ENCODE measurements at regions not wholly inside any gene's neighbourhood (a gene's known extent, or its start where the extent isn't known, plus 50 kb on each side); places are given as distances from the start of the nearest gene placed in this dataset.

GRCh38 chr7:12870219-12870618, 182.8 kb downstream of the ARL4A start:
- CTCF ChIA-PET: no interaction called here
- no peak for DNase-seq (ENCODE audit: extremely low spot score)
- POLR2A ChIA-PET: no interaction called here
- TF ChIP-seq FOXA1 (IDR thresholded peaks at IDR 0.05) (no peak), HDGF (IDR thresholded peaks at IDR 0.05; ENCODE audit: borderline replicate concordance) (no peak), NFRKB (IDR thresholded peaks at IDR 0.05) (no peak), FOXK2 (IDR thresholded peaks at IDR 0.05) (no peak), L3MBTL2 (conservative IDR thresholded peaks at IDR 0.05) (no peak), ARNT (IDR thresholded peaks at IDR 0.05) (no peak), SP1 (IDR thresholded peaks at IDR 0.05) (no peak), PKNOX1 (IDR thresholded peaks at IDR 0.05) (no peak), CTBP1 (IDR thresholded peaks at IDR 0.05; ENCODE audit: borderline replicate concordance) (no peak), LEF1 (IDR thresholded peaks at IDR 0.05; ENCODE audit: borderline replicate concordance) (no peak)

GRCh38 chr7:12872487-12872886, 185.1 kb downstream of the ARL4A start:
- TF ChIP-seq FOXK2 (IDR thresholded peaks at IDR 0.05) (no peak), SUZ12 (IDR thresholded peaks at IDR 0.05) (no peak), PKNOX1 (IDR thresholded peaks at IDR 0.05) (no peak), SP1 (IDR thresholded peaks at IDR 0.05) (no peak), FOXM1 (IDR thresholded peaks at IDR 0.05; ENCODE audit: borderline replicate concordance) (no peak), NFRKB (IDR thresholded peaks at IDR 0.05) (no peak), L3MBTL2 (conservative IDR thresholded peaks at IDR 0.05) (no peak), CTBP1 (IDR thresholded peaks at IDR 0.05; ENCODE audit: borderline replicate concordance) (no peak), ELF4 (IDR thresholded peaks at IDR 0.05) (no peak), ZNF384 (IDR thresholded peaks at IDR 0.05) (no peak), HDGF (IDR thresholded peaks at IDR 0.05; ENCODE audit: borderline replicate concordance) (no peak), ARNT (IDR thresholded peaks at IDR 0.05) (no peak), BHLHE40 (IDR thresholded peaks at IDR 0.05; ENCODE audit: borderline replicate concordance) (no peak), FOXA1 (IDR thresholded peaks at IDR 0.05) (no peak), LEF1 (IDR thresholded peaks at IDR 0.05; ENCODE audit: borderline replicate concordance) (no peak), TARDBP (IDR thresholded peaks at IDR 0.05) (no peak)
- no peak for DNase-seq (ENCODE audit: extremely low spot score)
- ChIA-PET CTCF (no interaction called here), POLR2A (no interaction called here)

- no peak for DNase-seq (ENCODE audit: extremely low spot score)
- TF ChIP-seq FOXA1 (IDR thresholded peaks at IDR 0.05) (no peak), SUZ12 (IDR thresholded peaks at IDR 0.05) (no peak), HDGF (IDR thresholded peaks at IDR 0.05; ENCODE audit: borderline replicate concordance) (no peak), FOXM1 (IDR thresholded peaks at IDR 0.05; ENCODE audit: borderline replicate concordance) (no peak), PKNOX1 (IDR thresholded peaks at IDR 0.05) (no peak), ELF4 (IDR thresholded peaks at IDR 0.05) (no peak), LEF1 (IDR thresholded peaks at IDR 0.05; ENCODE audit: borderline replicate concordance) (no peak), CTBP1 (IDR thresholded peaks at IDR 0.05; ENCODE audit: borderline replicate concordance) (no peak), ARNT (IDR thresholded peaks at IDR 0.05) (no peak)
- CTCF ChIA-PET: interaction anchor here (0.9 kb wide), 1 partner anchor 61 kb away, joined by 3 read pairs; no protein-coding TSS in a partner anchor
- POLR2A ChIA-PET: no interaction called here
Measured at GRCh38 chr7:12873571-12873970, 186.1 kb downstream of the ARL4A start.

GRCh38 chr7:12879139-12879538, 191.7 kb downstream of the ARL4A start:
- no peak for DNase-seq (ENCODE audit: extremely low spot score)
- TF ChIP-seq BHLHE40 (IDR thresholded peaks at IDR 0.05; ENCODE audit: borderline replicate concordance) (no peak), LEF1 (IDR thresholded peaks at IDR 0.05; ENCODE audit: borderline replicate concordance) (no peak), ARNT (IDR thresholded peaks at IDR 0.05) (no peak), NFRKB (IDR thresholded peaks at IDR 0.05) (no peak), FOXA1 (IDR thresholded peaks at IDR 0.05) (no peak), ZNF384 (IDR thresholded peaks at IDR 0.05) (no peak), HDGF (IDR thresholded peaks at IDR 0.05; ENCODE audit: borderline replicate concordance) (no peak), SP1 (IDR thresholded peaks at IDR 0.05) (no peak), TARDBP (IDR thresholded peaks at IDR 0.05) (no peak), CTBP1 (IDR thresholded peaks at IDR 0.05; ENCODE audit: borderline replicate concordance) (no peak), FOXM1 (IDR thresholded peaks at IDR 0.05; ENCODE audit: borderline replicate concordance) (no peak), L3MBTL2 (conservative IDR thresholded peaks at IDR 0.05) (no peak), FOXK2 (IDR thresholded peaks at IDR 0.05) (no peak), SUZ12 (IDR thresholded peaks at IDR 0.05) (no peak), PKNOX1 (IDR thresholded peaks at IDR 0.05) (no peak), ELF4 (IDR thresholded peaks at IDR 0.05) (no peak)
- ChIA-PET CTCF (no interaction called here), POLR2A (no interaction called here)

GRCh38 chr7:12881712-12882111, 194.3 kb downstream of the ARL4A start:
- ChIA-PET CTCF (no interaction called here), POLR2A (no interaction called here)
- DNase-seq (ENCODE audit: extremely low spot score): no peak
- no peak for TF ChIP-seq ZNF384 (IDR thresholded peaks at IDR 0.05)
- TF ChIP-seq FOXA1 (IDR thresholded peaks at IDR 0.05): no peak
- TF ChIP-seq ARNT (IDR thresholded peaks at IDR 0.05): no peak
- no peak for TF ChIP-seq PKNOX1 (IDR thresholded peaks at IDR 0.05)
- no peak for TF ChIP-seq LEF1 (IDR thresholded peaks at IDR 0.05; ENCODE audit: borderline replicate concordance)
- TF ChIP-seq NFRKB (IDR thresholded peaks at IDR 0.05): no peak
- no peak for TF ChIP-seq L3MBTL2 (conservative IDR thresholded peaks at IDR 0.05)
- no peak for TF ChIP-seq ELF4 (IDR thresholded peaks at IDR 0.05)
- no peak for TF ChIP-seq SP1 (IDR thresholded peaks at IDR 0.05)
- TF ChIP-seq CTBP1 (IDR thresholded peaks at IDR 0.05; ENCODE audit: borderline replicate concordance): no peak
- no peak for TF ChIP-seq SUZ12 (IDR thresholded peaks at IDR 0.05)
- no peak for TF ChIP-seq TARDBP (IDR thresholded peaks at IDR 0.05)
- TF ChIP-seq BHLHE40 (IDR thresholded peaks at IDR 0.05; ENCODE audit: borderline replicate concordance): no peak

All from HEK293T (cell line).